MM.1S (cell line): ENCODE measurements at regions not wholly inside any gene's neighbourhood (a gene's known extent, or its start where the extent isn't known, plus 50 kb on each side); places are given as distances from the start of the nearest gene placed in this dataset.

Source experiments
- DNase-seq: peaks from one replicate; pipeline ENCODE4 v3.0.0-alpha.2; 2015
- H2AFZ ChIP-seq: fragments of 300-600 bp; sonication (generic); 2 replicates; pipeline ENCODE4 v1.6.0; 2016; ENCODE audit warnings: antibody characterized with exemption, low read length
- H3F3A ChIP-seq: fragments of 300-600 bp; sonication (generic); 2 replicates; pipeline ENCODE4 v1.6.1; 2016; ENCODE audit warnings: mild to moderate bottlenecking, antibody characterized with exemption, low read length, moderate library complexity, mixed read lengths; ENCODE audit not compliant: insufficient read depth
- H3K27ac ChIP-seq: fragments of 300-600 bp; sonication (generic); 2 replicates; pipeline ENCODE4 v1.5.1; 2016; ENCODE audit warnings: mild to moderate bottlenecking, low read length
- H3K27me3 ChIP-seq: fragments of 300-600 bp; sonication (generic); replicated peaks from 2 replicates; pipeline ENCODE4 v1.6.0; 2016; ENCODE audit warnings: low read length; ENCODE audit not compliant: insufficient read depth
- H3K36me3 ChIP-seq: fragments of 300-600 bp; sonication (generic); replicated peaks from 2 replicates; pipeline ENCODE4 v1.6.1; 2016; ENCODE audit warnings: mild to moderate bottlenecking, low read length, mixed read lengths; ENCODE audit not compliant: insufficient read depth
- H3K4me1 ChIP-seq: fragments of 300-600 bp; sonication (generic); 2 replicates; pipeline ENCODE4 v1.6.1; 2016; ENCODE audit warnings: low read length, mixed read lengths
- H3K4me2 ChIP-seq: fragments of 300-600 bp; sonication (generic); 2 replicates; pipeline ENCODE4 v1.6.0; 2016; ENCODE audit warnings: low read depth, low read length
- H3K4me3 ChIP-seq: fragments of 300-600 bp; sonication (generic); 2 replicates; pipeline ENCODE4 v1.5.1; 2016; ENCODE audit warnings: low read length, mixed read lengths
- H3K79me2 ChIP-seq: fragments of 300-600 bp; sonication (generic); 2 replicates; pipeline ENCODE4 v1.6.1; 2016; ENCODE audit warnings: mixed run types, low read length, mixed read lengths
- H3K9ac ChIP-seq: fragments of 300-600 bp; sonication (generic); 2 replicates; pipeline ENCODE4 v1.6.1; 2016; ENCODE audit warnings: low read length, mixed read lengths
- H3K9me2 ChIP-seq: fragments of 300-600 bp; sonication (generic); replicated peaks from 2 replicates; pipeline ENCODE4 v1.6.1; 2016; ENCODE audit warnings: mild to moderate bottlenecking, low read length, mixed read lengths; ENCODE audit not compliant: insufficient read depth
- H3K9me3 ChIP-seq: fragments of 300-600 bp; sonication (generic); replicated peaks from 2 replicates; pipeline ENCODE4 v1.6.1; 2016; ENCODE audit warnings: mild to moderate bottlenecking, low read length, mixed read lengths; ENCODE audit not compliant: insufficient read depth
- H4K20me1 ChIP-seq: fragments of 300-600 bp; sonication (generic); 2 replicates; pipeline ENCODE4 v1.6.1; 2016; ENCODE audit warnings: mild to moderate bottlenecking, low read length, moderate library complexity, mixed read lengths; ENCODE audit not compliant: insufficient read depth
- EZH2 ChIP-seq: fragments of 300-600 bp; sonication (generic); optimal IDR thresholded peaks from 2 replicates; pipeline ENCODE3; 2017; ENCODE audit warnings: low read depth, mild to moderate bottlenecking, antibody characterized with exemption, low read length, mixed read lengths
- EZH2phosphoT487 ChIP-seq: fragments of 300-600 bp; sonication (generic); IDR thresholded peaks from 2 replicates; pipeline ENCODE4 v1.6.1; 2018; ENCODE audit warnings: antibody characterized with exemption, low read length
- TF ChIP-seq, protein P1 (sequence below): fragments of 300-600 bp; sonication (generic); IDR thresholded peaks from 2 replicates; pipeline ENCODE4 v1.5.1; 2016; ENCODE audit warnings: antibody characterized with exemption, low read length, mixed read lengths

DNA sequence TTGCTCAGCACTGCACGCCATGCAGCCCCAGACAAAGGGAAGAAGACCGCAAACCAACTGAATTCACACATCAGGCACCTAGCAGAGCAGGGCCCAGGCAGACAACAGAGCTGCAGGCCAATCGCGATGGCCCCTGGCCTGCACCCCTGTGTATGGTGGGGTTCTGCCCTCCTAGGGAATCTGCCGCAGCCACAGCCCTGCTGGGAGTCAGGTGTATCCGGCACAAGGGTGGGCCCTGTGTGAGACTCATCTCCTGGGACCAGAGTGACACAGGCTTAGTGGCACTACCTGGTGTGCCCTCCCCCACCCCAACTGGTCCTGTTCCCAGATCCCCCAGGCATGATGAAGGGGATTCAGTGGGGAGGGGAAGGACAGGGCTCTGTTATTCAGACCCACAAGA is 122.8 kb downstream of the ATPSCKMT start:
- no peaks in the 10 kb centered on the region for H3K9me2 ChIP-seq
- H3K4me2 ChIP-seq = no peak overlapping the region
- H3K27me3 ChIP-seq = no peaks in the 10 kb centered on the region
- no peak overlapping the region for H3K27ac ChIP-seq
- H3K4me3 ChIP-seq = no peak overlapping the region
- H4K20me1 ChIP-seq = no peaks in the 10 kb centered on the region
- no peak for DNase-seq
- H3F3A ChIP-seq = no peaks in the 10 kb centered on the region
- H3K9me3 ChIP-seq = no peaks in the 10 kb centered on the region
- no peaks in the 10 kb centered on the region for H3K4me1 ChIP-seq
- no peak overlapping the region for H3K9ac ChIP-seq
- no peak overlapping the region for H2AFZ ChIP-seq
- TF ChIP-seq EZH2 (no peak), EZH2phosphoT487 (no peak)
- TF ChIP-seq, protein P1, sequence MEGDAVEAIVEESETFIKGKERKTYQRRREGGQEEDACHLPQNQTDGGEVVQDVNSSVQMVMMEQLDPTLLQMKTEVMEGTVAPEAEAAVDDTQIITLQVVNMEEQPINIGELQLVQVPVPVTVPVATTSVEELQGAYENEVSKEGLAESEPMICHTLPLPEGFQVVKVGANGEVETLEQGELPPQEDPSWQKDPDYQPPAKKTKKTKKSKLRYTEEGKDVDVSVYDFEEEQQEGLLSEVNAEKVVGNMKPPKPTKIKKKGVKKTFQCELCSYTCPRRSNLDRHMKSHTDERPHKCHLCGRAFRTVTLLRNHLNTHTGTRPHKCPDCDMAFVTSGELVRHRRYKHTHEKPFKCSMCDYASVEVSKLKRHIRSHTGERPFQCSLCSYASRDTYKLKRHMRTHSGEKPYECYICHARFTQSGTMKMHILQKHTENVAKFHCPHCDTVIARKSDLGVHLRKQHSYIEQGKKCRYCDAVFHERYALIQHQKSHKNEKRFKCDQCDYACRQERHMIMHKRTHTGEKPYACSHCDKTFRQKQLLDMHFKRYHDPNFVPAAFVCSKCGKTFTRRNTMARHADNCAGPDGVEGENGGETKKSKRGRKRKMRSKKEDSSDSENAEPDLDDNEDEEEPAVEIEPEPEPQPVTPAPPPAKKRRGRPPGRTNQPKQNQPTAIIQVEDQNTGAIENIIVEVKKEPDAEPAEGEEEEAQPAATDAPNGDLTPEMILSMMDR = no peak
- H3K79me2 ChIP-seq = no peaks in the 10 kb centered on the region
- H3K36me3 ChIP-seq = no peaks in the 10 kb centered on the region

DNA sequence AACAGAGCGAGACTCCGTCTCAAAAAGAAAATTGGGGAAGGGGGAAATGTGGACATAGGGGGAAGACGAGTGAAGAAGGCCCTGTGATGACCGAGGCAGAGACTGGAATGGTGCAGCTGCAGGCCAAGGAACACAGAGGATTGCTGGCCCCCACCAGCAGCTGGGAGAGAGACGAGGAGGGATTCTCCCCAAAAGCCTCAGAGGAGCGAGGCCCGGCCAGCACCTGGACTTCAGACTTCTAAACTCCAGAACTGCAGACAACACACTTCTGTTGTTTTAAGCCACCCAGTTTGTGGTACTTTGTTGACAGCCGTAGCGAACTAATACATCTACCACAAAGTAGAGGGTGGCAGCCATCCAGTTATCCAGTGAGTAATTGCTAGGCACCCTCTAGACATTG is 124.6 kb downstream of the ATPSCKMT start:
- no peaks in the 10 kb centered on the region for H4K20me1 ChIP-seq
- H3K36me3 ChIP-seq = no peaks in the 10 kb centered on the region
- DNase-seq = no peak
- no peak overlapping the region for H3K27ac ChIP-seq
- no peak overlapping the region for H3K4me2 ChIP-seq
- TF ChIP-seq, protein P1 = no peak
- no peak for TF ChIP-seq EZH2phosphoT487
- no peak for TF ChIP-seq EZH2
- no peaks in the 10 kb centered on the region for H3K4me1 ChIP-seq
- H3K9me3 ChIP-seq = no peaks in the 10 kb centered on the region
- no peaks in the 10 kb centered on the region for H3K79me2 ChIP-seq
- no peaks in the 10 kb centered on the region for H3K27me3 ChIP-seq
- no peaks in the 10 kb centered on the region for H3F3A ChIP-seq
- no peaks in the 10 kb centered on the region for H3K9me2 ChIP-seq
- no peak overlapping the region for H3K9ac ChIP-seq
- H3K4me3 ChIP-seq = no peak overlapping the region
- no peak overlapping the region for H2AFZ ChIP-seq

DNA sequence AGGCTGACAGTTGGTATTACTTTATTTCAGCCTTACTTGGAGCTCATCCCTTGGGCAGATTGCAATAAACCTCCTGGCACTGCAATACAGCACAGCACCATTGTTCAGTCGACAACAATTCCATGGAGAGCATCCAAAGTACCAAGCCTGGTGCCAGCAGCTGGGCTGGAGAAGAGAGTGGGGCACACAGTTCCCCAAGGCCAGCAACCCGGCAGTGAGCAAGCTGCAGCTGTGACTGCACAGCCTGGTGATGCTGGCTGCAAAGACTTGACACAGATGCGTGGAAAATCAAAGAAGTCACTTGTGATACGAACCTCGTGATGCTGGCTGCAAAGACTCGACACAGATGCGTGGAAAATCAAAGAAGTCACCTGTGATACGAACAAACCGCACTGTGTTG is 125.4 kb downstream of the ATPSCKMT start:
- TF ChIP-seq EZH2phosphoT487 = no peak
- TF ChIP-seq, protein P1 = no peak
- no peak for TF ChIP-seq EZH2
- Histone ChIP-seq H3K36me3 (no peaks in the 10 kb centered on the region), H3K9me3 (no peaks in the 10 kb centered on the region), H2AFZ (no peak overlapping the region), H3K9me2 (no peaks in the 10 kb centered on the region), H4K20me1 (no peaks in the 10 kb centered on the region), H3K27ac (no peak overlapping the region), H3K79me2 (no peaks in the 10 kb centered on the region), H3K9ac (no peak overlapping the region), H3F3A (no peaks in the 10 kb centered on the region), H3K4me1 (no peaks in the 10 kb centered on the region), H3K27me3 (no peaks in the 10 kb centered on the region), H3K4me3 (no peak overlapping the region), H3K4me2 (no peak overlapping the region)
- DNase-seq = no peak
